ENCODE measurements at regions not wholly inside any gene's neighbourhood (a gene's known extent, or its start where the extent isn't known, plus 50 kb on each side); places are given as distances from the start of the nearest gene placed in this dataset.

- DNase-seq, result no peak
Observed at GRCh38 chr2:65820454-65820853, 388.1 kb upstream of the SPRED2 start.

DNA sequence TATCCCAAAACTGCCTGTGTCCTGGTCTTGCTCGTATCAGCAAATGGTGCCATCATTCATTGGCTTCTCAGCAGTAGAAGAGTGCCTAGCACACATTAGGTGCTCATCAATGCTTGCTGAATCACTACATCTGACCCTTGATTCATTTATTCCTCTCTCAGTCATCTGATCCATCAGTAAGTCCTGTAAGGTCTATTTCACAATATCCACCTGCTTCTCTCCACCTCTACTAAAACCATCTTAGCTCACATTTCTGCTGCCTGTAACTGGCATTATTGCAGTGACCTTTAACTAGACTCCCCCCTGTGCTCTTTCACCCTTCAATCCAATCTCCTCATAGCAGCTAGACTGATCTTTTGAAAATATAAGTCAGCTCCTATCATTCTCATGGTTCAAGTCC, 387.6 kb upstream of the SPRED2 start:
- DNase-seq, result no peak

GRCh38 chr2:65818873-65819451, 386.6 kb upstream of the SPRED2 start:
- no peak for DNase-seq

DNA sequence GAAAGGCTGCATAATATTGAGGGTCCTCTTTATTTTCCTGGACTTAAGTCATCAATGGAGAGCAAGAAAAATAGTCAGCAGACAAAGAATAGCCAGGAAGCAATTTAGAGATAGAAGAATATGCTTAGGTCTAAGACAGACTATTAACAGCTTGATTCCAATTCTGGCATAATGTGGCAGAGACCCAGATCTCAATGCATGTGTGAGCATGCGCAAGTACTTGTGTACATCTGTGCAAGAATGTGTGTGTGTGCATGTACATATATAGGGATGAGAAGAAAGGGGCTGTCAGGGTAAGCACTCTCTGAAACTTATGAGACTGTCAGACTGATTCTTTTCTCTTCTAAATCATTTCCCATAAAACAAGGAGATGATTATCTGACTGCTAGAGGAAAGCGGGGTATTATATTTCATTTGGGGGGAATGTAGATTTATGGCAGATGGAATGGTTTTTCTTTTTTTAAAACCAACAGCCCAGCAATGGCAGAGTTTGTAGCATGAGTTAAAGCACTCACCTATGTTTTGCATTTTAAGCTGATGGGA, 381.3 kb upstream of the SPRED2 start:
- DNase-seq, result no peak

GRCh38 chr2:65812887-65813286, 380.5 kb upstream of the SPRED2 start:
- no peak for DNase-seq

DNA sequence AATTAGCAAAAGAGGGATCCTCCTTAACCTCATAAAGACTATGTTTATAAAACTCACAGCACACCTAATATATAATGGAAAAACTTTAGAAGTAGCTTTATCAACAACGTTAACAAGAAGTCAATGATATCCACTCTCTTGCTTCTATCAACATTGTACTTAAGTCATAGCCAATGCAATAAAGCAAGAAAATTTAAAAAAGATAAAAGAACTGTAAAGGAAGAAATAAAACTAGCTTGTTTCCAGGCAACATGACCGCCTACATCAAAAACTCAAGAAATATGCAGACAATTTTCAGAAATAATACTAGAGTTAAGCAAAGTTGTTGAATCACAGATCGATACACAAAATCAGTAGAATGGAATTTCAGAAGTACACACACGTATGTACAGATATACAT, 375.5 kb upstream of the SPRED2 start:
- no peak for DNase-seq

DNA sequence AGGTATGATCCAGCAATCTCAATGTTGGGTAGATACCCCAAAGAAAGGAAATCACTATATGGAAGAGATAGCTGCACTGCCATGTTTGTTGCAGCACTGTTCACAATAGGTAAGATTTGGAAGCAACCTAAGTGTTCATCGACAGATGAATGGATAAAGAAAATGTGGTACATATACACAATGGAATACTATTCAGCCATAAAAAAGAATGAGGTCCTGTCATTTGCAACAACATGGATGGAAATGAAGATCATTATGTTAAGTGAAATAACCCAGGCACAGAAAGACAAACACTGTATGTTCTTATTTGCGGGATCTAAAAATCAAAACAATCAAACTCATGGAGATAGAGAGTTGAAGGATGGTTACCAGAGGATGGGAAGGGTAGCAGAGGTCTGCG, 372.4 kb upstream of the SPRED2 start:
- DNase-seq, result no peak

GRCh38 chr2:65802298-65802942, 370.0 kb upstream of the SPRED2 start:
- no peak for DNase-seq

GRCh38 chr2:65800998-65801397, 368.6 kb upstream of the SPRED2 start:
- no peak for DNase-seq

GRCh38 chr2:65799141-65799854, 366.9 kb upstream of the SPRED2 start:
- DNase-seq, result no peak

GRCh38 chr2:65798641-65799040, 366.2 kb upstream of the SPRED2 start:
- no peak for DNase-seq

DNA sequence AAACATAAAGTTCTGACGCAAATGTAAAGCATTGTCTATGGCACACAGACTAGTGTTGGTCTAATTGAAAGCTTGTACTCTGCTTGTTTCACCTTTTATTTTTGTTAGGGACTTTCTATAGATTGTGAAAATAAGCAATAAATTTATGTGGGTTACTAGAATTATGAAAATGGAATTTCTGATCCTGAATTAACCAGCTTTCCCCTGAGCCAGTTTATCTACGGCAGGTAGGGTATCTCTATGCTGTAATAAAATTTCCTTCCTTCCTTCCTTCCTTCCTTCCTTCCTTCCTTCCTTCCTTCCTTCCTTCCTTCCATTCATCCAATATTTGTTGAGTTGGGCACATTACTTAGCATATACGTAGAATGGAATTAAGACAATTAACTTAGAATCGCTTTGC, 362.6 kb upstream of the SPRED2 start:
- no peak for DNase-seq

- no peak for DNase-seq
Observed at GRCh38 chr2:65791404-65791975, 359.1 kb upstream of the SPRED2 start.

- DNase-seq, result no peak
Observed at GRCh38 chr2:65790676-65790935, 358.2 kb upstream of the SPRED2 start.

DNA sequence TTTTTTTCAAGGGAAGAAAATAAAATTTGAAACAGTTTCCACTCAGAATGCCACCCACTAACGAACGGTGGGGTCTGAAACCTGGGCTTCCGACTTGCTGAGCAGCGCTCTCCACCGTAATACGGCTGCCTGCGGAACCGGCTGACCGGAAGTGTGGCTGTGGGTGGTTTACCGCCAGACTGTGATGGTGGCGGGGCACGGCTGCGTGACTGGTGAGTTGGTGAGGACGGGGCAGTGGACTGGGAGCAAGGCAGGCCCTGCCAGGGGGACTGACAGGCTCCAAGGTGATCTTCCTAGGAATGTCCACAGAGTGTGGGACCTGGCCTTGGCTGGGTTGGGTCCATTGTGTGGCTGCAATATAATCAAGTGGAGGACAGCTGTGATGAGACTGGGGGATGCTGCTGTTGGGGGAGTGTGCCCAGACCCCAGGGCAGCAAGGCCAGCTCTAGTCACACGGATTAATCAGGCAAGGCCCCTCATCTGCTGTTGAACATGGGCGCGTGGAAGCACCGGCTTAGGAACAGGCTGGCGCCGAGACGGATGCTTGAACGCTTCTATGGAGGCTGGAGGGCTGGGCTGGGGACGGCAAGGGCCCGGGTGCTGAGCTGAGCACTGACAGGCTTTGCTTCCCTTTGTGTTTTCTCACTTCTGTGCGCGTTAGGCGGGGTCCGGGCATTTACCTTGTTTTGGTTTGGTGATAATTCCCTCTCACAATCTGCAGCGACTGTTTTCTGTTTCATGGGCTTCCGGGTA, 357.7 kb upstream of the SPRED2 start:
- no peak for DNase-seq

DNA sequence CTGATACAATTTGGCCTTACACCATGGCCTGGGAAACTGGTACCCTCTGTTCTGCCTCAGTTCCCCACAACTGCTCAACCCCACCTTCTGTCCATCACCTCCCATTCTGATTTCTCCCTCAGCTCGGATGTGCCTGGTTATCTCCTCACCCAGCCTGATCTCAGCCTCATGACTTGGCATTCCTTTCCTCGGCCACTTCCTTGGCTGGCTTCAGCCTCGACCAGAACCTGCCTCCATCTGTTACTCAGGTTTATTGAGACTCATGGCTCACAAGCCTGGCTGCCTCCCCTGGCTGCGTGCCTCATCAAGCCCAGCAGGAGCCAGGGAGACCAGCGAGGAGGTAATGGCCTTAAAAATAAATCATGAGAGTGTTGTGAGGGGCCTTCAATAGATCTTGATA, 356.2 kb upstream of the SPRED2 start:
- no peak for DNase-seq

DNA sequence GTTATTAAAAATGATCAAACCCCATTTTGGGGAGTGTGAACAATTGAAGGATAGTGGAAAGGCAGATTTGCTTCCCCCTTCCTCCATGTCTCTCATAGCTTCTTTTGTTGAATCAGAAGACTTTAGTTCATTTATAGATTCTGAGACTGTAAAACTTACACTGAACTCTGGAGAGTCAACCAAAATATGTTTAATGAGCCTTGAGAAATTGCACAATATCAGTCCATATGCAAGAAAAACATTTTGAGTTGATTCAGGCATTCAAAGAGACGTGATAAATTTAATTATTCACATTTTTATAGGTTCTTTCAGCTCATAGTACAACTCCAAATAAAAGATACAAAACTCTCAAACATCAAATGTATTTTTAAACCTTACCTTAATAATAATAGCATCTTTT, 354.4 kb upstream of the SPRED2 start:
- DNase-seq, result no peak

GRCh38 chr2:65786007-65786717, 353.8 kb upstream of the SPRED2 start:
- DNase-seq, result no peak

GRCh38 chr2:65782996-65783650, 350.7 kb upstream of the SPRED2 start:
- DNase-seq, result no peak

DNA sequence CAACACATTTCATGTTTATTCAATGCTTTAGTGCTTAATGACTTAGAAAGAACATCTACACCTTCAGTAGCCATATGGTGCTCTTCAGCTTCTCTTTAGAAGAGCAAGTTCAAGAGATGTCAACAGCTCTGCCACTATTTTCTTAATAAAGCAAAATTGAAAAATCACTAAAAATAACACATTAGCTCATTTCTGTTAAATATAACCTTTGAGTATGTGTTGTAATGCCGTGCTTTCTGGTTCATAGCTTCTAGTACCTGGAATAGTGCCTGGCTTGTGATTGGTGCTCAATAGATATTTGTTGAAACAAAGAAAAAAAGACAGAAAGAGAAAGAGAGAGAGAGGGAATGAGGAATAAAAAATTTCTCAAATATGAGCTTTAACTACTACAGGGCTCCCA, 349.8 kb upstream of the SPRED2 start:
- DNase-seq, result no peak

DNA sequence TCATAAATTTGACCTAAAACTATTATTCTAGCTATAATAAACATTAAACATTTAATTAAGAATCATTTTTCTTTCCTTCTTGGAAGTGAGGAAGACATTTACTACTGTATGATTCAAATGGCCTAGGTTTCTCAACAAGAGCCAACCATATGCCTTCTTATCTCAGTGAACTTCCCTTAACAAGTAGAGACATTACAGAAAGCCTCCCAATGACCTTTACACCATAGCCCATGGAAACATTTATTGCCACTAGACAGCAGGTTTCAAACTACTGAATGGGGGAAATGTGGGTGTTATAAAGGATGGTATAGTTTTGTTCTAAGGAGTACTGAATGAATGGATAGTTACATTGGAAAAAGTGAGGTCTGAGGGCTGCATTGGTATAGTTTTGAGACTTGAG, 349.4 kb upstream of the SPRED2 start:
- no peak for DNase-seq

GRCh38 chr2:65779021-65779420, 346.6 kb upstream of the SPRED2 start:
- DNase-seq, result no peak

All from activated CD4-positive, alpha-beta T cell treated with anti-CD3 and anti-CD28 coated beads, Interleukin-2, amount 50 U/mL, for 48 hours (primary cell).